GM10248 (cell line): ENCODE measurements at regions not wholly inside any gene's neighbourhood (a gene's known extent, or its start where the extent isn't known, plus 50 kb on each side); places are given as distances from the start of the nearest gene placed in this dataset.

ENCODE experiments used
- CTCF ChIA-PET: fragments of 300-600 bp; sonication (Branson Sonifier 250); formaldehyde crosslinking; extraction: SDS; loops from one replicate; lab custom pipeline; 2021; ENCODE audit warnings: antibody characterized with exemption; lab: Yijun Ruan, JAX
- POLR2A ChIA-PET: fragments of 350-650 bp; sonication (Branson Sonifier 250); formaldehyde crosslinking; extraction: SDS; loops from one replicate; lab custom pipeline; 2020; ENCODE audit warnings: antibody characterized with exemption; lab: Yijun Ruan, JAX
- DNase-seq: peaks from one replicate; pipeline ENCODE4 v3.0.0; 2012; ENCODE audit errors: extremely low spot score
- TF ChIP-seq, protein P1 (sequence below): IDR thresholded peaks from 2 replicates; pipeline ENCODE4 v1.5.1; 2012; ENCODE audit warnings: mild to moderate bottlenecking, low read depth; ENCODE audit errors: extremely low read depth, missing control alignments, control extremely low read depth

DNA sequence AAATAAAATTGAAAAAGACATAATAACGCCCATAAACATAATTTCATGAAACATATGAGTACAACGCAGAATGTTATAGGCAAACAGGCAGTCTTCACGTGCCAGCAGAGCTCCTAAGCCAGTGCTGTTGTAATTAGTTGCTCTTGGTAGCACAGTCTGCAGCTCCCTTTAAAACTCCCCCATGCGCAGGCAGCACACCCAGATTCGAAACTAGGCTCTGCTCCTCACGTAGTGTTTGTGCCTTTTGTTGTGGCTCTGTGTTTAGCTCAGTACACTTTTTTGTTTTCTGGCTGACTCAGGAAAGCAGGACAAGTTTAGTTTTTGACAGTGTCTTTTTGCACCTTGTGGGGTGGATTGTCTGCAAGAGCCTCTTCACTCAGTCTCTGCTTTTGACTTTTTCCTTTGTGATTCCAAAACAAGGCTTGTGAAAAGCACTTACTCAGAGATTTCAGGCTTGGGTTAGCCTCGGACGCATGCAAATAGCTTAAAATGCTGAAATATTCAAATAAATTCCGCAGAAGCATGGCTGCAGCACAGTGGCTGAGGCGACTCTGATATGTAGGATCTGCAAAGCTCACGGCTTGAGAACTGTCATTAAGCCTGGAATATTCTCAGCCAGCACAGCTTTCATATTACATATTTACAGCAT lies 113.6 kb downstream of the IRX1 start:
- POLR2A ChIA-PET: no interaction called here
- CTCF ChIA-PET: interaction anchor here (1.5 kb wide), 1 partner anchor 10 kb away, joined by 4 read pairs; no protein-coding TSS in a partner anchor
- TF ChIP-seq, protein P1, sequence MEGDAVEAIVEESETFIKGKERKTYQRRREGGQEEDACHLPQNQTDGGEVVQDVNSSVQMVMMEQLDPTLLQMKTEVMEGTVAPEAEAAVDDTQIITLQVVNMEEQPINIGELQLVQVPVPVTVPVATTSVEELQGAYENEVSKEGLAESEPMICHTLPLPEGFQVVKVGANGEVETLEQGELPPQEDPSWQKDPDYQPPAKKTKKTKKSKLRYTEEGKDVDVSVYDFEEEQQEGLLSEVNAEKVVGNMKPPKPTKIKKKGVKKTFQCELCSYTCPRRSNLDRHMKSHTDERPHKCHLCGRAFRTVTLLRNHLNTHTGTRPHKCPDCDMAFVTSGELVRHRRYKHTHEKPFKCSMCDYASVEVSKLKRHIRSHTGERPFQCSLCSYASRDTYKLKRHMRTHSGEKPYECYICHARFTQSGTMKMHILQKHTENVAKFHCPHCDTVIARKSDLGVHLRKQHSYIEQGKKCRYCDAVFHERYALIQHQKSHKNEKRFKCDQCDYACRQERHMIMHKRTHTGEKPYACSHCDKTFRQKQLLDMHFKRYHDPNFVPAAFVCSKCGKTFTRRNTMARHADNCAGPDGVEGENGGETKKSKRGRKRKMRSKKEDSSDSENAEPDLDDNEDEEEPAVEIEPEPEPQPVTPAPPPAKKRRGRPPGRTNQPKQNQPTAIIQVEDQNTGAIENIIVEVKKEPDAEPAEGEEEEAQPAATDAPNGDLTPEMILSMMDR: no peak
- no peak for DNase-seq

DNA sequence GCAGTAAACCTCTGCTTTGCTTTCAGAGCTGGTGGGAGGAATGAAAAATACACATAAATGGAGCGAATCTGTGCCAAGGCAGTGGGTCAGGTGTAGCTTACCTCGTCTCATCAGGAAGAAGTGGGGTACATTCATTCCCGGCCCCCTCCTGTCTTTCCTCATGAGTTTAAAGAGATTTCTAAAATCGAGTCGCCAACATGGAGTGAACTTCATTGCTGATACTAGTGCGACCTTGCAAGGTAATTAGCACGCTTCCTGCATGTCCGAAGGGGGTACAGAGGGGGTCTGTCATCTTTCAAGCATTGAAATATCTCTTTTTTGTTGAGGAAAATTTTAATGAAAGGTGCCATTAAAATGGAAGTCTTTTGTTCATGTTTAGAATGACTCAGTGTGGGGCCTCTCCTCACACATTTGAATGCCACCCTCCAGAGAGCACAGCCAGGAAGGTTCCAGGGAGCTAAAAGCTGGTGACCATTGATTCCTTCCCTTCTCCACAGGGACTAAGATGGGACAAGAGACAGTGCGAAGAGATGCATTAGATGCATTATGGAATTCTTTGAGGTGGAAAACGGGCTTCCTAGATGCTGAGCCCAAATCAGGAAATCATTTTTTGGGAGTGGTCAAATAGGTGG lies 114.2 kb downstream of the IRX1 start:
- TF ChIP-seq, protein P1: no peak
- CTCF ChIA-PET: interaction anchor here (1.5 kb wide), 1 partner anchor 11 kb away, joined by 4 read pairs; no protein-coding TSS in a partner anchor
- POLR2A ChIA-PET: no interaction called here
- DNase-seq: no peak

- TF ChIP-seq, protein P1: no peak
- ChIA-PET POLR2A (no interaction called here), CTCF (interaction anchor here (0.8 kb wide), 1 partner anchor 9 kb away, joined by 3 read pairs; no protein-coding TSS in a partner anchor)
- no peak for DNase-seq
Measured at GRCh38 chr5:3715062-3715461, 119.4 kb downstream of the IRX1 start.

DNA sequence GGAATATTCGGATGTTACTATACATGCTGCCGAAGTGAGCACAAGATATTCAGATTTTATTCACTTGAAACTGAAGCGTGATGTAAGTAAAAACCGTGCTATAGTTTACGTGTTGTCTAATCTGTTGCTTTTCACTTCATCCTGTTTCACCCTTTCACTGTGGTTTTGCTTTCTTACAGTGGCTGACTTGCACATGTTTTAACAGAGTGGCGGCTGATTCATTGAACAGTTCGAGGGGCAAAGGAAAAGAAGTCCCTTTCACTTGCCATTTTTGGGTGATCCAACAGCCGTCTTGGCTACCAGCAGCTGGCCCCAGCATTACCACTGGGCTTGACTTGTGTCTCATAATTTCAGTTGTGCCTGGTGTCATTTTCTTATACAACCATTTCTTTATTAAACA lies 134.0 kb downstream of the IRX1 start:
- DNase-seq: no peak
- CTCF ChIA-PET: no interaction called here
- POLR2A ChIA-PET: no interaction called here
- TF ChIP-seq, protein P1: no peak

- ChIA-PET POLR2A (no interaction called here), CTCF (interaction anchor here (1.7 kb wide), 1 partner anchor 16 kb away, joined by 4 read pairs; no protein-coding TSS in a partner anchor)
- DNase-seq: no peak
- TF ChIP-seq, protein P1: no peak
Measured at GRCh38 chr5:3734632-3735031, 139.0 kb downstream of the IRX1 start.

- no peak for DNase-seq
- TF ChIP-seq, protein P1: no peak
- CTCF ChIA-PET: no interaction called here
- POLR2A ChIA-PET: no interaction called here
Measured at GRCh38 chr5:3736466-3736865, 140.8 kb downstream of the IRX1 start.
